CD4-positive, alpha-beta T cell treated with Interleukin-4 for 4 hours (primary cell): ENCODE measurements at regions not wholly inside any gene's neighbourhood (a gene's known extent, or its start where the extent isn't known, plus 50 kb on each side); places are given as distances from the start of the nearest gene placed in this dataset.
"Not testable (repeated sequence)": the region's sequence is repeated elsewhere in the genome, so short reads cannot be mapped to it uniquely, and the experiment has no call there.

Source experiments
- DNase-seq: peaks from one replicate; pipeline ENCODE4 v3.0.0-alpha.2; 2020

- no peak for DNase-seq
Observed at GRCh38 chr2:19198381-19198780, 160.0 kb downstream of the OSR1 start.

- DNase-seq = no peak
Observed at GRCh38 chr2:19195661-19196060, 162.8 kb downstream of the OSR1 start.

- no peak for DNase-seq
Observed at GRCh38 chr2:19189391-19189790, 169.0 kb downstream of the OSR1 start.

- no peak for DNase-seq
Observed at GRCh38 chr2:19187323-19188020, 171.0 kb downstream of the OSR1 start.

GRCh38 chr2:19185086-19185485 lies 173.3 kb downstream of the OSR1 start:
- no peak for DNase-seq

- DNase-seq = no peak
Observed at GRCh38 chr2:19178175-19178574, 180.2 kb downstream of the OSR1 start.

- DNase-seq = no peak
Observed at GRCh38 chr2:19176977-19177376, 181.4 kb downstream of the OSR1 start.

GRCh38 chr2:19176172-19176852 lies 182.1 kb downstream of the OSR1 start:
- DNase-seq = no peak

GRCh38 chr2:19174176-19174575 lies 184.2 kb downstream of the OSR1 start:
- DNase-seq = no peak

- DNase-seq = no peak
Observed at GRCh38 chr2:19171409-19171808, 187.0 kb downstream of the OSR1 start.

- DNase-seq = no peak
Observed at GRCh38 chr2:19169134-19169768, 189.2 kb downstream of the OSR1 start.

- DNase-seq = not testable (repeated sequence)
Observed at GRCh38 chr2:19164099-19164498, 194.3 kb downstream of the OSR1 start.

GRCh38 chr2:19158896-19159295 lies 199.5 kb downstream of the OSR1 start:
- no peak for DNase-seq

- no peak for DNase-seq
Observed at GRCh38 chr2:19158211-19158610, 200.2 kb downstream of the OSR1 start.

GRCh38 chr2:19156646-19157045 lies 201.8 kb downstream of the OSR1 start:
- DNase-seq = no peak

- no peak for DNase-seq
Observed at GRCh38 chr2:19150726-19151125, 207.7 kb downstream of the OSR1 start.

GRCh38 chr2:19146867-19147266 lies 211.6 kb downstream of the OSR1 start:
- no peak for DNase-seq

- DNase-seq = no peak
Observed at GRCh38 chr2:19141234-19142004, 217.0 kb downstream of the OSR1 start.

GRCh38 chr2:19140463-19141208 lies 217.8 kb downstream of the OSR1 start:
- no peak for DNase-seq

GRCh38 chr2:19139386-19139785 lies 219.0 kb downstream of the OSR1 start:
- no peak for DNase-seq

GRCh38 chr2:19138264-19138825 lies 220.1 kb downstream of the OSR1 start:
- no peak for DNase-seq

GRCh38 chr2:19137433-19137832 lies 221.0 kb downstream of the OSR1 start:
- DNase-seq = no peak
